ENCODE measurements at regions not wholly inside any gene's neighbourhood (a gene's known extent, or its start where the extent isn't known, plus 50 kb on each side); places are given as distances from the start of the nearest gene placed in this dataset.

- no peak for DNase-seq (ENCODE audit: low spot score)
Observed at GRCh38 chr15:89421219-89421618, 75.2 kb downstream of the RHCG start.

GRCh38 chr15:89419370-89419984, 76.9 kb downstream of the RHCG start:
- DNase-seq (ENCODE audit: low spot score) = peak; percentile 79

- no peak for DNase-seq (ENCODE audit: low spot score)
Observed at GRCh38 chr15:89417206-89417725, 79.1 kb downstream of the RHCG start.

- peak; percentile 83 for DNase-seq (ENCODE audit: low spot score)
Observed at GRCh38 chr15:89416339-89417183, 79.8 kb downstream of the RHCG start.

- no peak for DNase-seq (ENCODE audit: low spot score)
Observed at GRCh38 chr15:89414571-89414970, 79.9 kb upstream of the POLG start.

- DNase-seq (ENCODE audit: low spot score) = no peak
Observed at GRCh38 chr15:89413877-89414276, 79.3 kb upstream of the POLG start.

- no peak for DNase-seq (ENCODE audit: low spot score)
Observed at GRCh38 chr15:89412905-89413411, 78.3 kb upstream of the POLG start.

GRCh38 chr15:89410039-89410435, 75.4 kb upstream of the POLG start:
- DNase-seq (ENCODE audit: low spot score) = no peak

GRCh38 chr15:89409184-89410038, 74.8 kb upstream of the POLG start:
- no peak for DNase-seq (ENCODE audit: low spot score)

- DNase-seq (ENCODE audit: low spot score) = no peak
Observed at GRCh38 chr15:89408372-89409183, 74.0 kb upstream of the POLG start.

- DNase-seq (ENCODE audit: low spot score) = no peak
Observed at GRCh38 chr15:89406940-89407607, 72.5 kb upstream of the POLG start.

GRCh38 chr15:89406218-89406939, 71.8 kb upstream of the POLG start:
- DNase-seq (ENCODE audit: low spot score) = no peak

- no peak for DNase-seq (ENCODE audit: low spot score)
Observed at GRCh38 chr15:89405494-89405893, 70.9 kb upstream of the POLG start.

- no peak for DNase-seq (ENCODE audit: low spot score)
Observed at GRCh38 chr15:89404023-89404422, 69.4 kb upstream of the POLG start.

GRCh38 chr15:89402518-89402805, 67.8 kb upstream of the POLG start:
- no peak for DNase-seq (ENCODE audit: low spot score)

GRCh38 chr15:89401631-89402517, 67.2 kb upstream of the POLG start:
- peak; percentile 33 for DNase-seq (ENCODE audit: low spot score)

- no peak for DNase-seq (ENCODE audit: low spot score)
Observed at GRCh38 chr15:89400782-89401545, 66.3 kb upstream of the POLG start.

GRCh38 chr15:89400116-89400781, 65.6 kb upstream of the POLG start:
- no peak for DNase-seq (ENCODE audit: low spot score)

All from GM03348 (cell line).